Transverse colon (tissue), 4 donors: ENCODE measurements at regions not wholly inside any gene's neighbourhood (a gene's known extent, or its start where the extent isn't known, plus 50 kb on each side); places are given as distances from the start of the nearest gene placed in this dataset.

ENCODE experiments used
- DNase-seq: peaks from one replicate; pipeline ENCODE4 v3.0.0-alpha.2; 2019
- H3K27ac ChIP-seq, 4 donors: fragments of 200-600 bp; sonication (generic); 2 replicates each; pipeline ENCODE4 v1.5.1; 2016 to 2018; ENCODE audit warnings: inconsistent platforms in 4 of 4
- H3K27me3 ChIP-seq: fragments of 200-600 bp; sonication (generic); 2 replicates; pipeline ENCODE4 v1.5.1; 2017; ENCODE audit warnings: inconsistent platforms
- H3K36me3 ChIP-seq, 4 donors: fragments of 200-600 bp; sonication (generic); 2 replicates each; pipeline ENCODE4 v1.5.1; 2017 to 2019; ENCODE audit warnings: inconsistent platforms in 4 of 4
- H3K4me1 ChIP-seq, 4 donors: fragments of 200-600 bp; sonication (generic); 2 replicates each; pipeline ENCODE4 v1.5.1; 2017 to 2020; ENCODE audit warnings: inconsistent platforms in 4 of 4
- H3K4me3 ChIP-seq, 4 donors: fragments of 200-600 bp; sonication (generic); 1 replicate in 1 of 4; 2 replicates in 3 of 4; pipeline versions ENCODE4 v1.5.1 to v1.6.1; 2017 to 2019; ENCODE audit warnings: inconsistent platforms in 4 of 4
- H3K9me3 ChIP-seq, 2 donors: fragments of 200-600 bp; sonication (generic); 2 replicates each; pipeline ENCODE4 v1.5.1; 2017 to 2019; ENCODE audit warnings: inconsistent platforms in 2 of 2
- EP300 ChIP-seq: sonication (generic); formaldehyde crosslinking; IDR thresholded peaks from one replicate; pipeline ENCODE4 v1.6.1; 2017; ENCODE audit warnings: antibody characterized with exemption, low read depth
- POLR2A ChIP-seq: fragments of 450-650 bp; IDR thresholded peaks from one replicate; pipeline ENCODE4 v1.6.1; 2016; ENCODE audit warnings: antibody characterized with exemption, mild to moderate bottlenecking, moderate library complexity
- POLR2AphosphoS5 ChIP-seq, 3 donors: sonication (generic); formaldehyde crosslinking; IDR thresholded peaks; one replicate each; pipeline ENCODE4 v1.6.1; 2016; ENCODE audit warnings: antibody characterized with exemption in 3 of 3
- WGBS, 2 donors: methylation state at CpG; one replicate each; pipeline ENCODE4 v1.1.5; 2018; ENCODE audit warnings: low coverage in 1 of 2; 5-methylcytosine and 5-hydroxymethylcytosine counted together
- in situ Hi-C, 4 donors: fragments of 200-750 bp; cut with MboI; loops; one replicate each; pipeline versions ENCODE4 v1.15.0 to v1.15.1; 2017; ENCODE audit warnings: low sequenced_read_pairs in 3 of 4, low pct_ligation_motif_present in 1 of 4, low pct_unique_long_range_greater_than_20kb in 1 of 4
- intact Hi-C: fragments of 100-400 bp; cut with DNase I; formaldehyde crosslinking; loops from one replicate; pipeline ENCODE4 v1.15.1; 2023; ENCODE audit warnings: low total_unique reads
- TF ChIP-seq, protein P1 (sequence below), 5 experiments: fragments of 200-600 bp in 3 of 5; fragments of 450-650 bp in 2 of 5; sonication (generic) in 3 of 5; IDR thresholded peaks; 1 replicate in 2 of 5; 2 replicates in 3 of 5; pipeline ENCODE4 v1.5.1; 2016 to 2017; ENCODE audit warnings: antibody characterized with exemption in 5 of 5, inconsistent platforms in 3 of 5, mild to moderate bottlenecking in 2 of 5, moderate library complexity in 1 of 5

DNA sequence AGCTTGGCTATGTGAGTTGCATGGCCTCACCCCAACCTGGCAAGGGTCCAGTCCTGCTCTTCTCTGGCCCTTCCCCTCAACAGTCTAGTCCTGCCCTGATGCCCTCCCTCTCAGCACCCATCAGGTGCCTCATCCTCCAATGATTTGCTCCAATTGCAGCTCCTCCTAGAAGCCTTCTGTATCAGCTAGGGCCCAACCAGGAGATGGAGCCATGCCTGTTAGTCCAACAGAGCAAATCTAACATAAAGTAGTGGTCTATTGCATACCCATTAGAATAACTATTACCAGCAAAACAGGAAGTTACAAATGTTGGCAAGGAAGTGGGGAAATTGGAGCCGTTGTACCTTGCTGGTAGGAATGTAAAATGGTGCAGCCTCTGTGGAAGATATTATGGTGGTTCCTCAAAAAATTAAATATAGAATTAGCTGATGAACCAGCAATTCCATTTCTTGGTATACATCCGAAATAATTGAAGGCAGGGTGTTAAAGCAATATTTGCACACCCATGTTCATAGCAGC lies 163.5 kb downstream of the VRK1 start:
- Histone ChIP-seq H3K9me3 (no peaks in the 10 kb centered on the region), H3K36me3 (no peaks in the 10 kb centered on the region), H3K4me1 (no peaks in the 10 kb centered on the region), H3K27ac (no peak overlapping the region), H3K27me3 (no peaks in the 10 kb centered on the region), H3K4me3 (no peak overlapping the region)
- no peak for DNase-seq
- TF ChIP-seq, protein P1, sequence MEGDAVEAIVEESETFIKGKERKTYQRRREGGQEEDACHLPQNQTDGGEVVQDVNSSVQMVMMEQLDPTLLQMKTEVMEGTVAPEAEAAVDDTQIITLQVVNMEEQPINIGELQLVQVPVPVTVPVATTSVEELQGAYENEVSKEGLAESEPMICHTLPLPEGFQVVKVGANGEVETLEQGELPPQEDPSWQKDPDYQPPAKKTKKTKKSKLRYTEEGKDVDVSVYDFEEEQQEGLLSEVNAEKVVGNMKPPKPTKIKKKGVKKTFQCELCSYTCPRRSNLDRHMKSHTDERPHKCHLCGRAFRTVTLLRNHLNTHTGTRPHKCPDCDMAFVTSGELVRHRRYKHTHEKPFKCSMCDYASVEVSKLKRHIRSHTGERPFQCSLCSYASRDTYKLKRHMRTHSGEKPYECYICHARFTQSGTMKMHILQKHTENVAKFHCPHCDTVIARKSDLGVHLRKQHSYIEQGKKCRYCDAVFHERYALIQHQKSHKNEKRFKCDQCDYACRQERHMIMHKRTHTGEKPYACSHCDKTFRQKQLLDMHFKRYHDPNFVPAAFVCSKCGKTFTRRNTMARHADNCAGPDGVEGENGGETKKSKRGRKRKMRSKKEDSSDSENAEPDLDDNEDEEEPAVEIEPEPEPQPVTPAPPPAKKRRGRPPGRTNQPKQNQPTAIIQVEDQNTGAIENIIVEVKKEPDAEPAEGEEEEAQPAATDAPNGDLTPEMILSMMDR (IDR thresholded peaks at IDR 0.05) = no peak
- no peak for TF ChIP-seq POLR2A
- TF ChIP-seq POLR2AphosphoS5 (IDR thresholded peaks at IDR 0.05) = no peak
- TF ChIP-seq EP300 = no peak
- intact Hi-C loops = no loop called here
- WGBS, 2 donors = 50 to 79% methylated on average over 2 of the region's 2 CpGs
- in situ Hi-C loops = no loop called here

DNA sequence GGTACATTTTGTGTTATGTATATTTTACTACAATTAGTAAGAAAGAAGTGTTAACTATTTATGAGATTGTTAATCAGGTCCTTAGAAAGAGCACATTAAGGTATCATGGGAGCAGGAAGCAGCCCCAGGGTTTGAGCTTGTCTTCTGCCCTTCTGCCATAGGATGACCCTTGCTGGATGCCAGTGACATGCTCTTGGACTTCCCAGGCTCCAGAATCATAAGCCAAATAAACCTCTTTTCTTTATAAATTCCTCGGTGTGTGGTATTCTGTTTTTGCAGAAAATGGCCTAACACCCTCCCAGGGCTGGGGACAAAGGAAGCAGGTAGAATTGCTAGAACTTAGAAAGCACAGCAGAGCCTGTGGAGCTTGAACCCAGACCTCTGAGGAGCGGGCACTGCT lies 164.7 kb downstream of the VRK1 start:
- Histone ChIP-seq H3K27me3 (no peaks in the 10 kb centered on the region), H3K4me3 (no peak overlapping the region), H3K4me1 (no peaks in the 10 kb centered on the region), H3K9me3 (no peaks in the 10 kb centered on the region), H3K27ac (peak overlapping the region in 1 of 4 donors; percentile 23), H3K36me3 (no peaks in the 10 kb centered on the region)
- in situ Hi-C loops (no loop called here), intact Hi-C loops (no loop called here)
- WGBS, 2 donors = 44 to 100% methylated on average over 1 to 2 of the region's 2 CpGs
- DNase-seq = no peak
- TF ChIP-seq EP300 (no peak), POLR2AphosphoS5 (IDR thresholded peaks at IDR 0.05) (no peak), POLR2A (no peak)
- TF ChIP-seq, protein P1 (IDR thresholded peaks at IDR 0.05) = no peak

DNA sequence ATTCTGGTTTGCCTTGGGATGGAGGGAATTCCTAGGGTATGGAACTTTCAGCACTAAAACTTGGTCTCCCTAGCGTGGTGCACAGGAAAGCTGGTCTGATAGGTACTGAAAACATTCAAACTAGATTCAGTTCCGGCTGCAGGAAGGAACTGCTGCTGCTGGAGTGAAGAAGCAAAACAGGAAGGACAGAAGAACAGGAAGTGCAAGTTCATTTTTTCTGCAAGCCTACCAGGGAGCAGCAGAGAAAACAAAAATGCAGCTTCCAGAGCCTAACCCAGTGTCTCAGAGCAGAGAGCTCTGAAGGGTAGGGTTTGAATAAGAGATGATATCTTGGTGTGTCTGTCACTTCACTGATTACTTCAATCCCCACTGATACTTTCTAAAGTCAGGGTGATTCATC lies 165.2 kb downstream of the VRK1 start:
- 72% methylated on average over 2 of the region's 2 CpGs; no CpG with 5 or more reads in 1 of the 2 donors for WGBS, 2 donors
- Histone ChIP-seq H3K9me3 (no peaks in the 10 kb centered on the region), H3K4me1 (no peaks in the 10 kb centered on the region), H3K36me3 (no peaks in the 10 kb centered on the region), H3K4me3 (no peak overlapping the region), H3K27me3 (no peaks in the 10 kb centered on the region), H3K27ac (peak overlapping the region in 1 of 4 donors; percentile 23)
- peak; percentile 12 for DNase-seq
- intact Hi-C loops = no loop called here
- in situ Hi-C loops = no loop called here
- TF ChIP-seq POLR2A (no peak), EP300 (no peak), POLR2AphosphoS5 (IDR thresholded peaks at IDR 0.05) (no peak)
- TF ChIP-seq, protein P1 (IDR thresholded peaks at IDR 0.05) = no peak

DNA sequence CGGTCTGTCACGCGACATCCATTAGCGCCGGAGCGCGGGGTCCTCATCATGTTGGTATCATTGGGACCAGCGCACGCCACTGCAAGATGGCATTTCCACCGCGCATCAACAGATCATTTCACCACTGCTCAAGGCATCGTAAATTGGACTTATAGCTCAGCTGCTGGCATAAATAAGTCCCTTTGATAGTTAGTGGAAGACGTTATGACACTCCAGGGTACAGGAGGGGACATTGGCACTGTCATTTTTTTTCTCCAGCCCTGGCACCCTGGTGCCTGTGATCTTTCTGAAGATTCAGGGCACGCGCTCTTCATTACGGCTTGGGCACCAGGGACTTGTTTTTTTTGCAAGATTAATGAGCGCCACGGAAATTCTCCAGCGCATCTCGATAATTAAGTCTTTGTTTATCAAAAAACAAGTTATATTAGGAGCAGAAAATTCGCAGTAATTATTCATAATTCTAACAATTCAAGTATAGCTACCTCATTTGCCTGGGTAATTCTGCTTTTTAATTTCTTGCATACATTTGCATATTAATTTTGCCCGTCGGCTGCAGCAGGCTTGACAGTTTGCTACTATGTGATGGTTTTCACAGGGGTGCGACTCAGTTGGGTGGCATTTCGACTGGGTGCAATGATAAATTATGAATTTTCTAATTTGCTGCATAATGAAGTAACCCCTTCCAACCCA lies 167.7 kb downstream of the VRK1 start:
- intact Hi-C loops (no loop called here), in situ Hi-C loops (no loop called here)
- 91 to 97% methylated on average over 10 to 25 of the region's 25 CpGs for WGBS, 2 donors
- DNase-seq = no peak
- Histone ChIP-seq H3K4me3 (no peak overlapping the region), H3K9me3 (peaks cover 0 to 4% of the 10 kb centered on the region in 2 donors), H3K27ac (no peak overlapping the region), H3K36me3 (no peaks in the 10 kb centered on the region), H3K27me3 (no peaks in the 10 kb centered on the region), H3K4me1 (no peaks in the 10 kb centered on the region)
- TF ChIP-seq POLR2AphosphoS5 (IDR thresholded peaks at IDR 0.05) (no peak), EP300 (no peak), POLR2A (no peak)
- TF ChIP-seq, protein P1 (IDR thresholded peaks at IDR 0.05) = no peak
